Activated CD8-positive, alpha-beta T cell treated with anti-CD3 and anti-CD28 coated beads for 36 hours (primary cell): ENCODE measurements at regions not wholly inside any gene's neighbourhood (a gene's known extent, or its start where the extent isn't known, plus 50 kb on each side); places are given as distances from the start of the nearest gene placed in this dataset.

ENCODE experiments used
- ATAC-seq: fragments of 200-7000 bp; cut with Tn5 transposase; one replicate; pipeline ENCODE4 v1.10.0; 2021; ENCODE audit warnings: mild to moderate bottlenecking, moderate library complexity
- CTCF ChIA-PET: fragments of 350-600 bp; sonication (Branson Sonifier 250); formaldehyde crosslinking; loops from one replicate; lab custom pipeline; 2021; ENCODE audit warnings: antibody characterized with exemption; lab: Charles Lee
- POLR2A ChIA-PET: fragments of 350-600 bp; sonication (Branson Sonifier 250); formaldehyde crosslinking; loops from one replicate; lab custom pipeline; 2021; ENCODE audit warnings: antibody characterized with exemption; lab: Charles Lee
- DNase-seq: peaks from one replicate; pipeline ENCODE4 v3.0.0-alpha.2; 2020
- H3K27ac Mint-ChIP-seq: one replicate; pipeline ENCODE4 v1.8.0; 2021; ENCODE audit warnings: mild to moderate bottlenecking, mixed read lengths
- H3K27me3 Mint-ChIP-seq: one replicate; pipeline ENCODE4 v1.8.0; 2021; ENCODE audit warnings: mixed read lengths
- H3K36me3 Mint-ChIP-seq: one replicate; pipeline ENCODE4 v1.8.0; 2021; ENCODE audit warnings: low read depth, mixed read lengths
- H3K4me1 Mint-ChIP-seq: one replicate; pipeline ENCODE4 v1.8.0; 2021; ENCODE audit warnings: low read depth, mixed read lengths
- H3K4me3 Mint-ChIP-seq: one replicate; pipeline ENCODE4 v1.8.0; 2021; ENCODE audit warnings: mild to moderate bottlenecking, moderate library complexity, mixed read lengths
- H3K9me3 Mint-ChIP-seq: one replicate; pipeline ENCODE4 v1.8.0; 2021; ENCODE audit warnings: mixed read lengths
- CTCF ChIP-seq: fragments of 200-600 bp; IDR thresholded peaks from one replicate; pipeline ENCODE4 v1.8.0; 2022; ENCODE audit warnings: antibody characterized with exemption, mild to moderate bottlenecking
- intact Hi-C: fragments of 100-400 bp; cut with micrococcal nuclease; formaldehyde crosslinking; loops from one replicate; pipeline ENCODE4 v1.10.0; 2022

GRCh38 chr16:86991679-86992078 lies 325.5 kb downstream of the C16orf95 start:
- ATAC-seq (no peak), DNase-seq (no peak)
- no peaks in the 10 kb centered on the region for H3K9me3 Mint-ChIP-seq
- POLR2A ChIA-PET, result no interaction called here
- H3K27me3 Mint-ChIP-seq, result peaks cover 9% of the 10 kb centered on the region
- TF ChIP-seq CTCF, result no peak
- CTCF ChIA-PET, result no interaction called here
- no peaks in the 10 kb centered on the region for H3K36me3 Mint-ChIP-seq
- intact Hi-C loops, result no loop called here
- H3K4me3 Mint-ChIP-seq, result no peak overlapping the region
- H3K27ac Mint-ChIP-seq, result no peak overlapping the region
- peaks cover 6% of the 10 kb centered on the region for H3K4me1 Mint-ChIP-seq

- TF ChIP-seq CTCF, result no peak
- POLR2A ChIA-PET, result no interaction called here
- no peak overlapping the region for H3K4me3 Mint-ChIP-seq
- peaks cover 9% of the 10 kb centered on the region for H3K27me3 Mint-ChIP-seq
- no peaks in the 10 kb centered on the region for H3K9me3 Mint-ChIP-seq
- H3K27ac Mint-ChIP-seq, result no peak overlapping the region
- H3K4me1 Mint-ChIP-seq, result peaks cover 6% of the 10 kb centered on the region
- CTCF ChIA-PET, result no interaction called here
- H3K36me3 Mint-ChIP-seq, result no peaks in the 10 kb centered on the region
- DNase-seq (no peak), ATAC-seq (no peak)
- intact Hi-C loops, result no loop called here
Measured at GRCh38 chr16:86992587-86992986, 324.6 kb downstream of the C16orf95 start.

GRCh38 chr16:86993426-86994110 lies 323.6 kb downstream of the C16orf95 start:
- H3K9me3 Mint-ChIP-seq, result no peaks in the 10 kb centered on the region
- H3K27me3 Mint-ChIP-seq, result peaks cover 11% of the 10 kb centered on the region
- H3K27ac Mint-ChIP-seq, result no peak overlapping the region
- TF ChIP-seq CTCF, result no peak
- intact Hi-C loops, result no loop called here
- ChIA-PET CTCF (no interaction called here), POLR2A (no interaction called here)
- DNase-seq (no peak), ATAC-seq (no peak)
- H3K4me1 Mint-ChIP-seq, result peaks cover 6% of the 10 kb centered on the region
- H3K4me3 Mint-ChIP-seq, result no peak overlapping the region
- no peaks in the 10 kb centered on the region for H3K36me3 Mint-ChIP-seq

GRCh38 chr16:86994215-86994614 lies 323.0 kb downstream of the C16orf95 start:
- CTCF ChIA-PET, result no interaction called here
- POLR2A ChIA-PET, result no interaction called here
- TF ChIP-seq CTCF, result no peak
- H3K36me3 Mint-ChIP-seq, result no peaks in the 10 kb centered on the region
- H3K4me1 Mint-ChIP-seq, result peaks cover 6% of the 10 kb centered on the region
- H3K9me3 Mint-ChIP-seq, result no peaks in the 10 kb centered on the region
- intact Hi-C loops, result no loop called here
- no peak for DNase-seq
- H3K4me3 Mint-ChIP-seq, result no peak overlapping the region
- no peak overlapping the region for H3K27ac Mint-ChIP-seq
- ATAC-seq, result no peak
- H3K27me3 Mint-ChIP-seq, result peaks cover 16% of the 10 kb centered on the region

- CTCF ChIA-PET, result no interaction called here
- no peaks in the 10 kb centered on the region for H3K36me3 Mint-ChIP-seq
Measured at GRCh38 chr16:86994651-86995171, 322.5 kb downstream of the C16orf95 start.

More at GRCh38 chr16:86994651-86995171, 322.5 kb downstream of the C16orf95 start:
- no peak overlapping the region for H3K4me3 Mint-ChIP-seq
- no peak overlapping the region for H3K27ac Mint-ChIP-seq
- intact Hi-C loops, result no loop called here
- H3K27me3 Mint-ChIP-seq, result peaks cover 16% of the 10 kb centered on the region
- peaks cover 6% of the 10 kb centered on the region for H3K4me1 Mint-ChIP-seq
- POLR2A ChIA-PET, result no interaction called here
- H3K9me3 Mint-ChIP-seq, result no peaks in the 10 kb centered on the region
- ATAC-seq (no peak), DNase-seq (no peak)
- TF ChIP-seq CTCF, result no peak
